Inflammatory macrophage (primary cell): ENCODE measurements at regions not wholly inside any gene's neighbourhood (a gene's known extent, or its start where the extent isn't known, plus 50 kb on each side); places are given as distances from the start of the nearest gene placed in this dataset.
A peak's percentile ranks its signal among the peaks of the same experiment; 100 is the strongest.
"Not testable (repeated sequence)": the region's sequence is repeated elsewhere in the genome, so short reads cannot be mapped to it uniquely, and the experiment has no call there.

Experiments used
- DNase-seq, 2 donors: peaks; one replicate each; pipeline ENCODE4 v3.0.0-alpha.2; 2020 to 2022

- not testable (repeated sequence) for DNase-seq
Observed at GRCh38 chr4:74505355-74505978, 60.5 kb downstream of the AREG start.

GRCh38 chr4:74509363-74509762 lies 64.4 kb downstream of the AREG start:
- peak in 1 of 2 donors; percentile 20 for DNase-seq

- DNase-seq = no peak
Observed at GRCh38 chr4:74516303-74516702, 71.4 kb downstream of the AREG start.

- DNase-seq = no peak
Observed at GRCh38 chr4:74517996-74518395, 73.1 kb downstream of the AREG start.

- no peak for DNase-seq
Observed at GRCh38 chr4:74522251-74522991, 77.5 kb downstream of the AREG start.

GRCh38 chr4:74523096-74523495 lies 78.2 kb downstream of the AREG start:
- no peak for DNase-seq

- peak in 1 of 2 donors; percentile 27 for DNase-seq
Observed at GRCh38 chr4:74524985-74525384, 80.0 kb downstream of the AREG start.

- no peak for DNase-seq
Observed at GRCh38 chr4:74527049-74527448, 82.1 kb downstream of the AREG start.

- no peak for DNase-seq
Observed at GRCh38 chr4:74528178-74528577, 83.2 kb downstream of the AREG start.

GRCh38 chr4:74529284-74530041 lies 84.5 kb downstream of the AREG start:
- DNase-seq = no peak

GRCh38 chr4:74531963-74532794 lies 87.2 kb downstream of the AREG start:
- peak; percentile 76 to 77 for DNase-seq

GRCh38 chr4:74534121-74534520 lies 89.2 kb downstream of the AREG start:
- DNase-seq = no peak

- no peak for DNase-seq
Observed at GRCh38 chr4:74534936-74535335, 90.0 kb downstream of the AREG start.

GRCh38 chr4:74535512-74535911 lies 90.6 kb downstream of the AREG start:
- DNase-seq = no peak

GRCh38 chr4:74536557-74536956 lies 91.6 kb downstream of the AREG start:
- no peak for DNase-seq

GRCh38 chr4:74537459-74537858 lies 92.5 kb downstream of the AREG start:
- peak in 1 of 2 donors; percentile 18 for DNase-seq

GRCh38 chr4:74539044-74539790 lies 94.3 kb downstream of the AREG start:
- no peak for DNase-seq

- DNase-seq = no peak
Observed at GRCh38 chr4:74540193-74540592, 95.3 kb downstream of the AREG start.

- no peak for DNase-seq
Observed at GRCh38 chr4:74541667-74542066, 96.7 kb downstream of the AREG start.

GRCh38 chr4:74543231-74543781 lies 98.4 kb downstream of the AREG start:
- peak; percentile 55 to 76 for DNase-seq

- peak; percentile 32 to 35 for DNase-seq
Observed at GRCh38 chr4:74543983-74544382, 99.0 kb downstream of the AREG start.
